BJ (cell line): ENCODE measurements at regions not wholly inside any gene's neighbourhood (a gene's known extent, or its start where the extent isn't known, plus 50 kb on each side); places are given as distances from the start of the nearest gene placed in this dataset.

ENCODE experiments used
- CTCF ChIA-PET: fragments of 350-600 bp; formaldehyde crosslinking; extraction: SDS; loops from one replicate; lab custom pipeline; 2021; ENCODE audit warnings: antibody characterized with exemption, inconsistent platforms; lab: Yijun Ruan, JAX
- POLR2A ChIA-PET: fragments of 300-600 bp; sonication (Branson Sonifier 250); formaldehyde crosslinking; extraction: SDS; loops from one replicate; lab custom pipeline; 2021; ENCODE audit warnings: antibody characterized with exemption; lab: Charles Lee
- DNase-seq: peaks from one replicate; pipeline ENCODE4 v3.0.0-alpha.2; 2011; ENCODE audit warnings: low read depth
- H3K27me3 ChIP-seq: 2 replicates; pipeline ENCODE4 v1.6.0; 2011; ENCODE audit warnings: low read length; ENCODE audit not compliant: control insufficient read depth, insufficient read depth
- H3K36me3 ChIP-seq: 2 replicates; pipeline ENCODE4 v1.5.1; 2011; ENCODE audit warnings: low read length; ENCODE audit not compliant: control insufficient read depth, insufficient read depth
- H3K4me3 ChIP-seq: 2 replicates; pipeline ENCODE4 v1.5.1; 2011; ENCODE audit warnings: low read depth, mild to moderate bottlenecking, control low read depth, low read length
- CTCF ChIP-seq: IDR thresholded peaks from 2 replicates; pipeline ENCODE4 v1.5.1; 2011; ENCODE audit warnings: low read depth, mild to moderate bottlenecking, control low read depth, inconsistent platforms, low read length, moderate library complexity; ENCODE audit not compliant: insufficient read depth

GRCh38 chr4:34280131-34280530, 1964.2 kb downstream of the ARAP2 start:
- no peak overlapping the region for H3K4me3 ChIP-seq
- no peaks in the 10 kb centered on the region; the same call in 1 of the 2 replicates for H3K27me3 ChIP-seq
- POLR2A ChIA-PET = no interaction called here
- TF ChIP-seq CTCF = no peak
- CTCF ChIA-PET = no interaction called here
- H3K36me3 ChIP-seq = no peaks in the 10 kb centered on the region
- no peak for DNase-seq

GRCh38 chr4:34281826-34282225, 1962.5 kb downstream of the ARAP2 start:
- Histone ChIP-seq H3K36me3 (no peaks in the 10 kb centered on the region), H3K4me3 (no peak overlapping the region), H3K27me3 (no peaks in the 10 kb centered on the region; the same call in 1 of the 2 replicates)
- no peak for TF ChIP-seq CTCF
- no peak for DNase-seq
- ChIA-PET CTCF (interaction anchor here (1.1 kb wide), 1 partner anchor 16 kb away, joined by 3 read pairs; no protein-coding TSS in a partner anchor), POLR2A (no interaction called here)

- no peaks in the 10 kb centered on the region for H3K27me3 ChIP-seq
- ChIA-PET CTCF (interaction anchor here (0.6 kb wide), 1 partner anchor 9 kb away, joined by 3 read pairs; no protein-coding TSS in a partner anchor), POLR2A (no interaction called here)
- H3K36me3 ChIP-seq = no peaks in the 10 kb centered on the region
- H3K4me3 ChIP-seq = no peak overlapping the region
- TF ChIP-seq CTCF = no peak
- DNase-seq = no peak
Measured at GRCh38 chr4:34289489-34289888, 1954.8 kb downstream of the ARAP2 start.

- H3K4me3 ChIP-seq = no peak overlapping the region
- CTCF ChIA-PET = no interaction called here
Measured at GRCh38 chr4:34289962-34290361, 1954.4 kb downstream of the ARAP2 start.

GRCh38 chr4:34293459-34293858, 1950.9 kb downstream of the ARAP2 start:
- Histone ChIP-seq H3K36me3 (no peaks in the 10 kb centered on the region), H3K4me3 (no peak overlapping the region), H3K27me3 (no peaks in the 10 kb centered on the region)
- POLR2A ChIA-PET = no interaction called here
- CTCF ChIA-PET = no interaction called here
- no peak for DNase-seq
- TF ChIP-seq CTCF = no peak

More at GRCh38 chr4:34289962-34290361, 1954.4 kb downstream of the ARAP2 start:
- H3K27me3 ChIP-seq = no peaks in the 10 kb centered on the region
- POLR2A ChIA-PET = no interaction called here
- DNase-seq = no peak
- no peak for TF ChIP-seq CTCF
- no peaks in the 10 kb centered on the region for H3K36me3 ChIP-seq
